PC-3 (cell line): ENCODE measurements at regions not wholly inside any gene's neighbourhood (a gene's known extent, or its start where the extent isn't known, plus 50 kb on each side); places are given as distances from the start of the nearest gene placed in this dataset.

ENCODE experiments used
- ATAC-seq: fragments of 200-7000 bp; cut with Tn5 transposase; 2 replicates; pipeline ENCODE4 v1.9.1; 2020; ENCODE audit warnings: mild to moderate bottlenecking, moderate library complexity
- BruUV-seq: library from RNA; stranded (reverse); fragments of 400-500 nt; replicated peaks from 2 replicates; lab custom pipeline; 2021; lab: Mats Ljungman, UMichigan
- CTCF ChIA-PET: fragments of 300-600 bp; sonication (Branson Sonifier 250); formaldehyde crosslinking; loops from one replicate; lab custom pipeline; 2022; ENCODE audit warnings: antibody characterized with exemption; lab: Charles Lee
- POLR2A ChIA-PET: fragments of 300-600 bp; sonication (Branson Sonifier 250); formaldehyde crosslinking; loops from one replicate; lab custom pipeline; 2022; ENCODE audit warnings: antibody characterized with exemption; ENCODE audit not compliant: unreplicated experiment; lab: Charles Lee
- DNase-seq: peaks from one replicate; pipeline ENCODE4 v3.0.0-alpha.2; 2015
- H2AFZ ChIP-seq: fragments of 300-600 bp; sonication (generic); 2 replicates; pipeline ENCODE4 v1.6.0; 2016; ENCODE audit warnings: antibody characterized with exemption, low read length
- H3F3A ChIP-seq: fragments of 300-600 bp; sonication (generic); one replicate; pipeline ENCODE4 v1.6.0; 2017; ENCODE audit warnings: antibody characterized with exemption, low read length, control low read depth, mild to moderate bottlenecking; ENCODE audit not compliant: unreplicated experiment
- H3K27ac ChIP-seq: fragments of 300-600 bp; sonication (generic); 2 replicates; pipeline ENCODE4 v1.5.1; 2016; ENCODE audit warnings: mild to moderate bottlenecking, low read length
- H3K27me3 ChIP-seq: fragments of 300-600 bp; sonication (generic); 2 replicates; pipeline ENCODE4 v1.6.1; 2016; ENCODE audit warnings: low read length, mixed read lengths
- H3K36me3 ChIP-seq: fragments of 300-600 bp; sonication (generic); 2 replicates; pipeline ENCODE4 v1.6.1; 2016; ENCODE audit warnings: low read depth, mixed run types, low read length, mixed read lengths
- H3K4me1 ChIP-seq: fragments of 300-600 bp; sonication (generic); 2 replicates; pipeline ENCODE4 v1.5.1; 2016; ENCODE audit warnings: low read length; ENCODE audit not compliant: insufficient read depth
- H3K4me2 ChIP-seq: fragments of 300-600 bp; sonication (generic); 2 replicates; pipeline ENCODE4 v1.6.0; 2016; ENCODE audit warnings: low read length
- H3K4me3 ChIP-seq: fragments of 300-600 bp; sonication (generic); 2 replicates; pipeline ENCODE4 v1.5.1; 2016; ENCODE audit warnings: mild to moderate bottlenecking, low read length, mixed read lengths
- H3K79me2 ChIP-seq: fragments of 300-600 bp; sonication (generic); 2 replicates; pipeline ENCODE4 v1.6.1; 2017; ENCODE audit warnings: low read length, mixed read lengths
- H3K9ac ChIP-seq: fragments of 300-600 bp; sonication (generic); 2 replicates; pipeline ENCODE4 v1.6.0; 2016; ENCODE audit warnings: mild to moderate bottlenecking, low read length
- H3K9me2 ChIP-seq: fragments of 300-600 bp; sonication (generic); replicated peaks from 2 replicates; pipeline ENCODE4 v1.6.1; 2016; ENCODE audit warnings: mixed run types, low read length, mixed read lengths
- H3K9me3 ChIP-seq: fragments of 300-600 bp; sonication (generic); 2 replicates; pipeline ENCODE4 v1.6.1; 2016; ENCODE audit warnings: low read length, mixed read lengths
- H4K20me1 ChIP-seq: fragments of 300-600 bp; sonication (generic); 2 replicates; pipeline ENCODE4 v1.6.1; 2016; ENCODE audit warnings: low read length, mixed read lengths
- CTCF ChIP-seq: fragments of 300-600 bp; sonication (generic); conservative IDR thresholded peaks from 2 replicates; pipeline ENCODE4 v1.5.1; 2017; ENCODE audit warnings: antibody characterized with exemption, low read depth, mild to moderate bottlenecking, low read length
- EZH2 ChIP-seq: fragments of 300-600 bp; sonication (generic); IDR thresholded peaks from one replicate; pipeline ENCODE4 v1.6.1; 2017; ENCODE audit warnings: antibody characterized with exemption, mild to moderate bottlenecking, low read length; ENCODE audit not compliant: unreplicated experiment
- EZH2phosphoT487 ChIP-seq: fragments of 300-600 bp; sonication (generic); IDR thresholded peaks from 2 replicates; pipeline ENCODE4 v1.6.1; 2018; ENCODE audit warnings: mild to moderate bottlenecking, antibody characterized with exemption, low read length, borderline replicate concordance
- intact Hi-C: fragments of 100-400 bp; cut with micrococcal nuclease; formaldehyde crosslinking; loops from 2 replicates; pipeline ENCODE4 v1.9.0; 2023

- H3K79me2 ChIP-seq: no peaks in the 10 kb centered on the region
Observed at GRCh38 chr3:13201851-13202250, 128.6 kb upstream of the IQSEC1 start.

GRCh38 chr3:13200946-13201345 is 127.7 kb upstream of the IQSEC1 start:
- Histone ChIP-seq H3K4me2 (no peak overlapping the region), H3K79me2 (peaks cover 5% of the 10 kb centered on the region; the same call in 1 of the 2 replicates), H3K9ac (no peak overlapping the region), H2AFZ (no peak overlapping the region), H3K27ac (no peak overlapping the region), H4K20me1 (no peaks in the 10 kb centered on the region), H3K9me2 (no peaks in the 10 kb centered on the region), H3F3A (no peaks in the 10 kb centered on the region), H3K4me3 (no peak overlapping the region), H3K36me3 (no peaks in the 10 kb centered on the region), H3K9me3 (no peaks in the 10 kb centered on the region), H3K27me3 (no peaks in the 10 kb centered on the region), H3K4me1 (peaks cover 5% of the 10 kb centered on the region)
- ATAC-seq: no peak
- TF ChIP-seq CTCF: no peak
- ChIA-PET CTCF (interaction anchor here (1.1 kb wide), 1 partner anchor 109 kb away, joined by 3 read pairs; no protein-coding TSS in a partner anchor), POLR2A (no interaction called here)
- intact Hi-C loops: no loop called here
- no peak for DNase-seq
- no TSS peak for BruUV-seq

More at GRCh38 chr3:13201851-13202250, 128.6 kb upstream of the IQSEC1 start:
- no peak overlapping the region for H3K27ac ChIP-seq
- H3K9me2 ChIP-seq: no peaks in the 10 kb centered on the region
- DNase-seq (no peak), ATAC-seq (no peak)
- no peaks in the 10 kb centered on the region for H3K36me3 ChIP-seq
- intact Hi-C loops: no loop called here
- H3K4me1 ChIP-seq: no peaks in the 10 kb centered on the region
- no peaks in the 10 kb centered on the region for H3K9me3 ChIP-seq
- no peak overlapping the region for H3K4me3 ChIP-seq
- no peaks in the 10 kb centered on the region for H4K20me1 ChIP-seq
- no peak overlapping the region for H3K9ac ChIP-seq
- H3K27me3 ChIP-seq: no peaks in the 10 kb centered on the region
- no peak overlapping the region for H3K4me2 ChIP-seq
- no peaks in the 10 kb centered on the region for H3F3A ChIP-seq
- no peak for TF ChIP-seq EZH2phosphoT487
- POLR2A ChIA-PET: no interaction called here
- no TSS peak for BruUV-seq
- no peak overlapping the region for H2AFZ ChIP-seq
- CTCF ChIA-PET: interaction anchor here (1.1 kb wide), 1 partner anchor 110 kb away, joined by 3 read pairs; no protein-coding TSS in a partner anchor

- H3K9me3 ChIP-seq: no peaks in the 10 kb centered on the region
- DNase-seq (no peak), ATAC-seq (no peak)
- H3K9me2 ChIP-seq: no peaks in the 10 kb centered on the region
- no peak overlapping the region for H3K27ac ChIP-seq
- peaks cover 3% of the 10 kb centered on the region for H3F3A ChIP-seq
- no peaks in the 10 kb centered on the region for H4K20me1 ChIP-seq
- ChIA-PET CTCF (no interaction called here), POLR2A (no interaction called here)
- H3K36me3 ChIP-seq: no peaks in the 10 kb centered on the region
- H3K4me1 ChIP-seq: peaks cover 10% of the 10 kb centered on the region
- peaks cover 6% of the 10 kb centered on the region; the same call in 1 of the 2 replicates for H3K79me2 ChIP-seq
- intact Hi-C loops: no loop called here
- BruUV-seq: no TSS peak
- no peak overlapping the region for H3K4me2 ChIP-seq
- H3K27me3 ChIP-seq: no peaks in the 10 kb centered on the region
- H3K4me3 ChIP-seq: no peak overlapping the region
- H2AFZ ChIP-seq: no peak overlapping the region
- no peak overlapping the region for H3K9ac ChIP-seq
- TF ChIP-seq CTCF: no peak
- TF ChIP-seq EZH2: no peak
- TF ChIP-seq EZH2phosphoT487: no peak
Observed at GRCh38 chr3:13200465-13200864, 127.2 kb upstream of the IQSEC1 start.
